SW 1271 (cell line): ENCODE measurements at regions not wholly inside any gene's neighbourhood (a gene's known extent, or its start where the extent isn't known, plus 50 kb on each side); places are given as distances from the start of the nearest gene placed in this dataset.

Experiments
- DNase-seq, 2 experiments: peaks; one replicate each; lab custom pipeline; 2025; lab: John Stamatoyannopoulos, UW

DNA sequence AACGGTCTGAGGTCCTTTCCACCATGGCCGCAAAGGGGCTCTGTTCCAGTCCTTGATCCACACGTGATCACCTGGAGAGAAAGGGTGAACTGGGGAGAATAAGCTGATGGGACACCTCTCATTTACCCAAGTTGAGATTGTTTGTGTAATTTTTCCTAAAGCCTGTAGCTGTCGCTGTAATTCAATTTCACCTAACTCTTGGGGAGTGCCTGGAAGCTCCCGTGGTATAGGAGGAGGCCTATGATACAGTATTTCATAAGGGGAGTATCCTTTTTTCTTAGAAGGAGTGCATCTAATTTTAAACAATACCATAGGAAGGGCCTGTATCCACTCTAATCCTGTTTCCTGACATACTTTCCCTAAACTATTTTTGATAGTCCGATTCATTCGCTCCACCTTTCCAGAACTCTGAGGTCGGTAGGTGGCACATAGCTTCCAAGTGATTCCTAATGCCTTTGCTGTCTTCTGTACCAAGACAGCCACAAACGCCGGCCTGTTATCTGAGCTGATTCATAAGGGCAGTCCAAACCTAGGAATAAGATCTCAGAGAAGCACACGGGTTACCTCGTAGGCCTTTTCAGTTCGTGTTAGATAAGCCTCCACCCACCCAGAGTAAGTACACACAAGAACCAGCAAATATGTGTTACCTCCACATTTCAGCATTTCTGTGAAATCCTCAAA lies 78.9 kb upstream of the VEPH1 start:
- peak in 1 of 2 experiments; percentile 7 for DNase-seq

DNA sequence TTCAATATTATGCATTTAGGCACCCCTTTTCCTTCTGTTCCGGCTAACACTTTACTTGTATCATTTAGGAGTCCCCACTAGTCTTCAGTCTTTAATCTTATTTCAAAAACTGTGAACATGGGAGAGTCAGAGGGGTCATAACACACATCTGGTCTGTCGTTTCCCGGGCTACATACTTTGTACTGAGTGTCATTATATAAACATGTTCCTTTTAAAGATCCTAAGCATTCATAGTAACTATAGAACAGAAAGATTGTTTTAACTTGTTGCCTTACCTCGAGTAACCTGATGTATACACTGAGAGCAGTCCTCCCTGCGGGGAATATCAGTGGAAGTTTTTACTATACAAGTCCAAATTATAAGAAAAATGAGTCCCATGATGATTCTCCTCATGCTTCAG lies 78.2 kb upstream of the VEPH1 start:
- no peak for DNase-seq

DNA sequence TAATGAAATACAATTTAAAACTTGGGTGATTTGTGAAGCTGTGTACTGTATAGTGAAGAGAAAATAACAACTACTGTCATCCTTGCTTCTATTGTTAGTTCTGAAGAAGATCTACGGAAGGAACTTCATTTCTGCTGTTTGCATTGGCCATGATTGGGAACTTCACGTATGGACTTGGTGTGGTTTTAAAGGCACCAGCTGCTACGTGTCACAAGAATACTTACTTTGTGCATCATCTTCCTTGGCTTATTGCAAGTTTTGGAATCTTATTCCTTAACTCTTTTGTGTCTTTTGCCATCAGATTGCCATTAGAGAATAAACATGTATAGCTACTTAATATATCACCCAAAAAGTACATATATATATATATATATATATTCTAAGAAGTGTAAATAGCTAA lies 75.0 kb upstream of the VEPH1 start:
- no peak for DNase-seq

DNA sequence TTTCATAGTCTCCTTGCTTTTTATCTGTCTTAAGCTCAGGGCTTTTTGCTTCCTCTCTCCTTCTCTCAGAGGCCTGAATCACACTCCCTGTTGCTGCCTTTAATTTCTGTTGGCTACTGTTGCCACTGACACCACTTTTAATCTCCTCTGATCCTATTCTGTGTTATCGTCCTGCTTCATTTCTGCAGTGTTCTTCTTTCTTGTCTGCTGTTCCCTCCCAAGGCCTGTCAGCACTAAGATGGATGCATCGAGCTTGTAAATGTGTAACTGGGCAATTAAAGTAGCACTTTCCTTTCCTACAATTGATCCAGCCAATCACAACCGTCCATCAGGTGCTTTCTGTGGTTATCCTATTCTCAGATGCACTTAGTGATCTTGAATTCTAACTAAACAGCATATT lies 71.3 kb upstream of the VEPH1 start:
- no peak for DNase-seq

DNA sequence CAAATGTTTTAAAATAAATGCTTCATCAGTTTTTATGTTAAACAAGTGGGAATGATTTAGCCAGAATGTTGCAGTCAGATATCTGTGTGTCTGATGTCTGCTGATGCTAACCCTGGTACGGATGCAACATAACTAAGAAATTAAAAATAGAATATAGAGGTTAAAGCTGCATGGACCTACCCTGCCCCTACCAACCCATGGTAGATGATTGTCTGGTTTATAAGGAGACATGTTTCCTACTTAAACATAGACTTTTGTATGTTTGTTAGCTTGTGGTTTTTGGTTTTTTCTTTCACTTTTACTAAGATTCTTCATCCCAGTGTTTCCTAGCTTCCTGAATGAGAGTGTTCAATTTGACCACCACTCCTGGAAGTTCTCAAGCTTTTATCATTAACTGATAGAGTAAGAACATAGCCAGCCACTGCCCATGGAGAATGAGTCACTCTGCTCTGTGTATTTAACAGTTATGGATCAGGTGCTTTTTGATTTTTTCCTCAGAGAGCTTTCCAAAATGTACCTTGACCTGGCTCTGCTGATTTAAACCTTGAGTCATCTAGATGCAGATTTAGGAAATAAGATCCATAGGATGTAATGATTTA lies 70.7 kb upstream of the VEPH1 start:
- DNase-seq: no peak

DNA sequence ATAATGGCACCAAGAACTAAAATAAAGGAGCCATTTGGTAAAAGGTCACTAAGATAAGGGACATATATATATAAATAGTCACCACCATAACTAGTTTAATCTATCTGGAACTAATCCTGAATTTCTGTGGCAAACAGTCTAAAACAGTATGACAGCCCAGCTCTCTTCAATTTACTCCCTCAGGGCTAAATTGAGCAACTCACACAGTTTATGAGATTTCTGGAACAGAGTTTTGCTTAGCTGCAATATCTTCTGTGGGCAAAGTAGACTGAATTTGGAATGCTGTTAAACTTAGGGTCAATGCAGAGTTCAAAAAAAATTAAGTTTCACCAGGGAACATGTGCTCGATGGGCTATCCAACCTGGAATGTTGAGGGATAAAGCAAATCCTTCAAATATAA lies 70.1 kb upstream of the VEPH1 start:
- DNase-seq: no peak

DNA sequence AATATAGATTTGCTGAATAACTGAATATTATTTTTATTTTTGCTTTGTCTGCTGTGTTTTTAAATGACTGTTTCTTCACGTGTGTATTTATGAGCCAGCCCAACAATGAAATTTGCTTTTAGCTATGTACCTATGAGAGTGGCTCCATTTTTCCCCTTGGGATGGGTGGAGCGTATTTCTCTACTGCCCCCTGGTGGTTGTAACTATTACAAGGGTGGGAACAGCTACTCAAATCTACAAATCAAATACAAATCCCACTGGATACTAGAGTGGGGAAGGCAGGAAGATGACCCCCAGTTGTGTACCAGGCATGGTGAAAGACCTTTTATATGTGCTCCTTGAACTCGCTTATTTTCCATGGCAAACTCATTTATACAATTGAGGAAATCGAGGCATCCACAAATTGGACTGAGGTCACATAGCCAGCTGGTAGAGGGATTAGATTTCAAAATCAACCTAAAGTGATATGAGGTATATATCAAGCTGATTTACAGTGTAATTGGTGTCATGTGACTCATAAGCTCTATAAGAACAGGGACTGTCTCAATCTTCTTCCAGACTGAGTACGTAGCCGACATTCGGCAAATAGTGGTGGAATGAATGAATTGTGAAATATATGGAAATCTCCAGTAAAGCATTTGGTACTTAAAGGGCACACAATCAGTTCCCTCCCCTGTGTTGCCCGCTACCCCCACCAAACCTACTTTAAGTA lies 69.5 kb upstream of the VEPH1 start:
- DNase-seq: peak in 1 of 2 experiments; percentile 47

DNA sequence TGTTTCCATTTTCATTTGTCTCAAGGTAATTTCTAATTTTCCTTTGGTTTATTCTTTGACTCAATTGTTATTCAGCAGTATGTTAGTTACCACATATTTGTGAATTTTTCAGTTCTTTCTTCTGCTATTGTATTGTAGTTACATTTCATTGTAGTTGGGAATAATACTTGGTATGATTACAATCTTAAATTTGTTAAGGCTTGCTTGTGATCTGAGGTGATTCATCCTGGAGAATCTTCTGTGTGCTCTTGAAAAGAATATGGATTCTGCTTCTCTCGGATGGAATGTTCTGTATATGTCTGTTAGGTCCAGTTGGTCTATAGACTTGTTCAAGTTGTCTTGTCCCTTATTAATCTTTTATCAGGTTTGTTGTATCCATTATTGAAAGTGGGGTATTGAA lies 63.4 kb upstream of the VEPH1 start:
- DNase-seq: no peak

DNA sequence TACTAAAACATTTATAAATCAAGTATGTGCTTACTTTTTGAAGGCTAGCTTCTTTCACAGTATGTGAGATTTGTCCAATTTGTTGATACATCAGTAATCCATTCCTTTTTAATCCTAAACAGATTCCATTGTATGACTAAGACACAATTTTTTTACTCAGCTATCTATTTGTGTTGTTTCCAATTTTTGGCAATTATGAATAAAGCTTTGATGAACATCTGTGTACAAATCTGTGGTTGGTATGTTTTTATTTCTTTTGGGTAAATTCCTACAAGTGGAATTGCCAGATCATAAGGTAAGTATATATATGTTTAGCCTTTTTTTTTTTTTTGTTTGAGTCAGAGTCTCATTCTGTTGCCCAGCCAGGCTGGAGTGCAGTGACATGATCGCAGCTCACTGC lies 56.2 kb upstream of the VEPH1 start:
- DNase-seq: no peak
